ENCODE measurements at regions not wholly inside any gene's neighbourhood (a gene's known extent, or its start where the extent isn't known, plus 50 kb on each side); places are given as distances from the start of the nearest gene placed in this dataset.

DNA sequence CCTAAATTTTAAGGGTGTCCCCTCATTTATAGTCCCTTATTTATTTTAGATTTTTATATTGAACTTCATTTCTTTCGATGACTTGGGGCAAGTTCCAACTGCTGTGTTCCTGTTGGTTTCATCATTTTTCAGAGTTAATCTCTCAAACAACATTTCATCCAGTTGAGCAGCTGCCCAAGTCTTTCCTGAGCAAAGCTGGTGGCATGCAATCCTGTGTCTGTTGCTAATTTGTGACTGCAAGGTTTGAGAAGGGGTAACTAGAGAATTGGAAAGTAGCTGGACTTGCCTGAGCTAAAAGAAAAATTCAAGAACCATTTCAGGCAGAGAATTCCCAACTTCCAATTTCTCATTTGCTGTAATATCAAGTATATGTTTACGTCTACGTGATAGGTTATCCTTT lies 881.5 kb upstream of the SLC35B3 start:
- no peaks in the 10 kb centered on the region for H3K4me1 ChIP-seq (ENCODE audit: control insufficient read depth in 4 of 4, insufficient read depth in 4 of 4, low read length in 3 of 4)
- H3K36me3 ChIP-seq (ENCODE audit: control insufficient read depth in 4 of 4, insufficient read depth in 3 of 4, low read depth in 1 of 4, low read length in 3 of 4) = no peaks in the 10 kb centered on the region
- no peak overlapping the region for H3K27ac ChIP-seq (ENCODE audit: low read depth in 1 of 2, low read length in 2 of 2)
- no peak overlapping the region for H3K4me3 ChIP-seq (ENCODE audit: low read depth in 1 of 3, low read length in 3 of 3)
- 87% methylated on average over 3 of the region's 3 CpGs for WGBS
- H3K9ac ChIP-seq (ENCODE audit: low read depth in 1 of 2, low read length in 2 of 2) = no peak overlapping the region
- no peaks in the 10 kb centered on the region for H3K9me3 ChIP-seq (ENCODE audit: control insufficient read depth in 4 of 4, low read length in 3 of 4)
- no peak for DNase-seq (ENCODE audit: low spot score)
- peaks cover 0 to 3% (median 0%) of the 10 kb centered on the region in 4 donors for H3K27me3 ChIP-seq (ENCODE audit: control insufficient read depth in 4 of 4, insufficient read depth in 4 of 4, low read length in 3 of 4)
- TF ChIP-seq RAD21 (IDR thresholded peaks at IDR 0.05) = no peak
- TF ChIP-seq FOXA1 (IDR thresholded peaks at IDR 0.05) = no peak
- no peak for TF ChIP-seq HNF4A (conservative IDR thresholded peaks at IDR 0.05)
- TF ChIP-seq, protein P1, sequence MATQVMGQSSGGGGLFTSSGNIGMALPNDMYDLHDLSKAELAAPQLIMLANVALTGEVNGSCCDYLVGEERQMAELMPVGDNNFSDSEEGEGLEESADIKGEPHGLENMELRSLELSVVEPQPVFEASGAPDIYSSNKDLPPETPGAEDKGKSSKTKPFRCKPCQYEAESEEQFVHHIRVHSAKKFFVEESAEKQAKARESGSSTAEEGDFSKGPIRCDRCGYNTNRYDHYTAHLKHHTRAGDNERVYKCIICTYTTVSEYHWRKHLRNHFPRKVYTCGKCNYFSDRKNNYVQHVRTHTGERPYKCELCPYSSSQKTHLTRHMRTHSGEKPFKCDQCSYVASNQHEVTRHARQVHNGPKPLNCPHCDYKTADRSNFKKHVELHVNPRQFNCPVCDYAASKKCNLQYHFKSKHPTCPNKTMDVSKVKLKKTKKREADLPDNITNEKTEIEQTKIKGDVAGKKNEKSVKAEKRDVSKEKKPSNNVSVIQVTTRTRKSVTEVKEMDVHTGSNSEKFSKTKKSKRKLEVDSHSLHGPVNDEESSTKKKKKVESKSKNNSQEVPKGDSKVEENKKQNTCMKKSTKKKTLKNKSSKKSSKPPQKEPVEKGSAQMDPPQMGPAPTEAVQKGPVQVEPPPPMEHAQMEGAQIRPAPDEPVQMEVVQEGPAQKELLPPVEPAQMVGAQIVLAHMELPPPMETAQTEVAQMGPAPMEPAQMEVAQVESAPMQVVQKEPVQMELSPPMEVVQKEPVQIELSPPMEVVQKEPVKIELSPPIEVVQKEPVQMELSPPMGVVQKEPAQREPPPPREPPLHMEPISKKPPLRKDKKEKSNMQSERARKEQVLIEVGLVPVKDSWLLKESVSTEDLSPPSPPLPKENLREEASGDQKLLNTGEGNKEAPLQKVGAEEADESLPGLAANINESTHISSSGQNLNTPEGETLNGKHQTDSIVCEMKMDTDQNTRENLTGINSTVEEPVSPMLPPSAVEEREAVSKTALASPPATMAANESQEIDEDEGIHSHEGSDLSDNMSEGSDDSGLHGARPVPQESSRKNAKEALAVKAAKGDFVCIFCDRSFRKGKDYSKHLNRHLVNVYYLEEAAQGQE (IDR thresholded peaks at IDR 0.05) = no peak
- TF ChIP-seq RXRA (IDR thresholded peaks at IDR 0.05) = no peak
- no peak for TF ChIP-seq YY1 (IDR thresholded peaks at IDR 0.05)
- no peak for TF ChIP-seq NR2F2 (IDR thresholded peaks at IDR 0.05)
- TF ChIP-seq, protein P2, sequence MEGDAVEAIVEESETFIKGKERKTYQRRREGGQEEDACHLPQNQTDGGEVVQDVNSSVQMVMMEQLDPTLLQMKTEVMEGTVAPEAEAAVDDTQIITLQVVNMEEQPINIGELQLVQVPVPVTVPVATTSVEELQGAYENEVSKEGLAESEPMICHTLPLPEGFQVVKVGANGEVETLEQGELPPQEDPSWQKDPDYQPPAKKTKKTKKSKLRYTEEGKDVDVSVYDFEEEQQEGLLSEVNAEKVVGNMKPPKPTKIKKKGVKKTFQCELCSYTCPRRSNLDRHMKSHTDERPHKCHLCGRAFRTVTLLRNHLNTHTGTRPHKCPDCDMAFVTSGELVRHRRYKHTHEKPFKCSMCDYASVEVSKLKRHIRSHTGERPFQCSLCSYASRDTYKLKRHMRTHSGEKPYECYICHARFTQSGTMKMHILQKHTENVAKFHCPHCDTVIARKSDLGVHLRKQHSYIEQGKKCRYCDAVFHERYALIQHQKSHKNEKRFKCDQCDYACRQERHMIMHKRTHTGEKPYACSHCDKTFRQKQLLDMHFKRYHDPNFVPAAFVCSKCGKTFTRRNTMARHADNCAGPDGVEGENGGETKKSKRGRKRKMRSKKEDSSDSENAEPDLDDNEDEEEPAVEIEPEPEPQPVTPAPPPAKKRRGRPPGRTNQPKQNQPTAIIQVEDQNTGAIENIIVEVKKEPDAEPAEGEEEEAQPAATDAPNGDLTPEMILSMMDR (IDR thresholded peaks at IDR 0.05; ENCODE audit: low read depth, low read length, missing input control) = no peak
- TF ChIP-seq JUND (IDR thresholded peaks at IDR 0.05) = no peak
- TF ChIP-seq, protein P3, sequence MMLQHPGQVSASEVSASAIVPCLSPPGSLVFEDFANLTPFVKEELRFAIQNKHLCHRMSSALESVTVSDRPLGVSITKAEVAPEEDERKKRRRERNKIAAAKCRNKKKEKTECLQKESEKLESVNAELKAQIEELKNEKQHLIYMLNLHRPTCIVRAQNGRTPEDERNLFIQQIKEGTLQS (IDR thresholded peaks at IDR 0.05) = no peak
- TF ChIP-seq TAF1 (conservative IDR thresholded peaks at IDR 0.05) = no peak
- TF ChIP-seq, protein P4, sequence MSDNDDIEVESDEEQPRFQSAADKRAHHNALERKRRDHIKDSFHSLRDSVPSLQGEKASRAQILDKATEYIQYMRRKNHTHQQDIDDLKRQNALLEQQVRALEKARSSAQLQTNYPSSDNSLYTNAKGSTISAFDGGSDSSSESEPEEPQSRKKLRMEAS (IDR thresholded peaks at IDR 0.05) = no peak

DNA sequence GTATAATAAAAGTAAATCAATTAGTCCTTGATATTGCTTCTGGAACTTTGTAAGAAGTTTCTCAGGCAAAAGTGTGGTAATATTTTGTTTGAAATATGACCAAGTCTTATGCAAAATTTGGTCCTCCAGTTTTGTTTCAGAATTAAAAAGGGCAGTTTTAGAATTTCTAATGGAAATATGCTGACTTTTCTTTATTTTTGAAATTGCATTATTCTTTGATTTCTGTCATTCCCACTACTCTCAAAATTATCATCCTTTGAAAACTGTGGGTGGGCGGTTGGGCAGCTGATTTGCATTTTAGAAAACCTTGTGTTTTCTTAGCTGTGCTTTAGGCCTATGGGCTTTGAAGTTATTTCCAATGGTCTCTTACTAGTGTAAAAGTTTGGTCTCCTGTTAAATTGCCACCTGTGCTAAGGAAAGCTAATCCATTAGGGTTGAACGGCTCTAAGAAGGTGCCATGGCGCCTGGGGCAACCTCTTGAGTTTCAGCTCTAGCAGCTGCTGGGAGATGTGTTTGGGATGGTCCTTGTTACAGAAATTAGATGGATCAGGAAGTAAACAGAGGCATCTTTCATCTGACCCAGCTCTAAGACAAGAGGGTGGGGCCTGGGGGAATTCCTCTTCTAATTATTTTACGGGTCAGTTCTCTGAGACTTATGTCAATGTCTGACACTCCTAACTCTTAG lies 880.8 kb upstream of the SLC35B3 start:
- no peaks in the 10 kb centered on the region for H3K4me1 ChIP-seq (ENCODE audit: control insufficient read depth in 4 of 4, insufficient read depth in 4 of 4, low read length in 3 of 4)
- peaks cover 0 to 3% (median 0%) of the 10 kb centered on the region in 4 donors for H3K27me3 ChIP-seq (ENCODE audit: control insufficient read depth in 4 of 4, insufficient read depth in 4 of 4, low read length in 3 of 4)
- no peaks in the 10 kb centered on the region for H3K36me3 ChIP-seq (ENCODE audit: control insufficient read depth in 4 of 4, insufficient read depth in 3 of 4, low read depth in 1 of 4, low read length in 3 of 4)
- no peak overlapping the region for H3K27ac ChIP-seq (ENCODE audit: low read depth in 1 of 2, low read length in 2 of 2)
- DNase-seq (ENCODE audit: low spot score) = no peak
- WGBS = 84% methylated on average over 4 of the region's 4 CpGs
- H3K9me3 ChIP-seq (ENCODE audit: control insufficient read depth in 4 of 4, low read length in 3 of 4) = no peaks in the 10 kb centered on the region
- no peak overlapping the region for H3K4me3 ChIP-seq (ENCODE audit: low read depth in 1 of 3, low read length in 3 of 3)
- TF ChIP-seq TAF1 (conservative IDR thresholded peaks at IDR 0.05) (no peak), HNF4A (conservative IDR thresholded peaks at IDR 0.05) (no peak), EGR1 (IDR thresholded peaks at IDR 0.05; ENCODE audit: low read depth in 2 of 2) (no peak), FOXA1 (IDR thresholded peaks at IDR 0.05) (no peak), FOXA2 (IDR thresholded peaks at IDR 0.05) (no peak), NR2F2 (IDR thresholded peaks at IDR 0.05) (no peak), YY1 (IDR thresholded peaks at IDR 0.05) (no peak)
- TF ChIP-seq, protein P2 (IDR thresholded peaks at IDR 0.05; ENCODE audit: low read depth, low read length, missing input control) = no peak
- TF ChIP-seq, protein P3 (IDR thresholded peaks at IDR 0.05) = no peak
- TF ChIP-seq, protein P4 (IDR thresholded peaks at IDR 0.05) = no peak
- H3K9ac ChIP-seq (ENCODE audit: low read depth in 1 of 2, low read length in 2 of 2) = no peak overlapping the region

All from liver (tissue), 8 donors.